ENCODE measurements at regions not wholly inside any gene's neighbourhood (a gene's known extent, or its start where the extent isn't known, plus 50 kb on each side); places are given as distances from the start of the nearest gene placed in this dataset.

DNA sequence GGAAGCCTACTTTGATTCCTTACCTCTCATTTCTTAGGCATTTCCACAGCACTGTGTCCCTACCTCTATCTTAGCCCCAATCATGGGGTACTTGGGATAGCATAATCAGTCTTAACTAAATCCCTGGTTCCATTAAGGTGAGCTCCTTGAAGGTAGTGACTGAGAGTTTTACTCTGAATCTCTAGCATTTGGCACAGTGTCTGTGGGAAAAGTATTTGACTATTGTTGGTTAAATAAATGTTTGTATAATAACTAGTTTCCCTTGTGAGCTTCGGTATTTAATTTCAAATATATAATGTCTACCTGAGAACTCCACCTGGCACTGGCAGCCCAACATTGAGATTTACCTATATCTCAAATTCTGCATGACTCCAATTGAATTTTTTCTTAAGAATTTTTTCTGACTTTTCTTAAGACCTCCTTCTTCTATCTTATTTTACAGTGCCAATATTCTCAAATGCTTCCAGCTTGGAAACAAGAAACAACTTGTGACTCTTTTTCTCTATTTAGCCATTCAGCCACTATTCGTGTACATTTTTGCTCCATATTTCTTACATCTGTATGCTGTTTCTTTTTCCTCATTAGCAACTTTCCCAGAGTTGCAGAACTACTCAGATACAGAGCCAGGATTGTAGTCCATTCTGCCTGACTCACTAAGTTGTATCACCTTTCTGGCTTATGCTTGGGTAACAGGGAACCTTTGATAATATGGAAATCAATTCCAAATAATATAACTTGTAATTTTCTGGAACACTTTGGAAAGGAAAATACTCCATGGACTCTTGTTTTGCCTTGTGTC lies 214.0 kb upstream of the NT5C1B start:
- TF ChIP-seq EP300 (IDR thresholded peaks at IDR 0.05) (no peak), POLR2A (IDR thresholded peaks at IDR 0.05) (no peak), POLR2AphosphoS5 (IDR thresholded peaks at IDR 0.05) (no peak)
- TF ChIP-seq, protein P1, sequence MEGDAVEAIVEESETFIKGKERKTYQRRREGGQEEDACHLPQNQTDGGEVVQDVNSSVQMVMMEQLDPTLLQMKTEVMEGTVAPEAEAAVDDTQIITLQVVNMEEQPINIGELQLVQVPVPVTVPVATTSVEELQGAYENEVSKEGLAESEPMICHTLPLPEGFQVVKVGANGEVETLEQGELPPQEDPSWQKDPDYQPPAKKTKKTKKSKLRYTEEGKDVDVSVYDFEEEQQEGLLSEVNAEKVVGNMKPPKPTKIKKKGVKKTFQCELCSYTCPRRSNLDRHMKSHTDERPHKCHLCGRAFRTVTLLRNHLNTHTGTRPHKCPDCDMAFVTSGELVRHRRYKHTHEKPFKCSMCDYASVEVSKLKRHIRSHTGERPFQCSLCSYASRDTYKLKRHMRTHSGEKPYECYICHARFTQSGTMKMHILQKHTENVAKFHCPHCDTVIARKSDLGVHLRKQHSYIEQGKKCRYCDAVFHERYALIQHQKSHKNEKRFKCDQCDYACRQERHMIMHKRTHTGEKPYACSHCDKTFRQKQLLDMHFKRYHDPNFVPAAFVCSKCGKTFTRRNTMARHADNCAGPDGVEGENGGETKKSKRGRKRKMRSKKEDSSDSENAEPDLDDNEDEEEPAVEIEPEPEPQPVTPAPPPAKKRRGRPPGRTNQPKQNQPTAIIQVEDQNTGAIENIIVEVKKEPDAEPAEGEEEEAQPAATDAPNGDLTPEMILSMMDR (IDR thresholded peaks at IDR 0.05): no peak

Data from suprapubic skin (tissue), 4 donors.